Stimulated activated CD4-positive, alpha-beta T cell treated with anti-CD3 and anti-CD28 coated beads, Interleukin-4, amount 100 ng/mL, for 24 hours (primary cell): ENCODE measurements at regions not wholly inside any gene's neighbourhood (a gene's known extent, or its start where the extent isn't known, plus 50 kb on each side); places are given as distances from the start of the nearest gene placed in this dataset.
"Not testable (repeated sequence)": the region's sequence is repeated elsewhere in the genome, so short reads cannot be mapped to it uniquely, and the experiment has no call there.

Experiments
- DNase-seq: peaks from one replicate; pipeline ENCODE4 v3.0.0-alpha.2; 2020

- no peak for DNase-seq
Measured at GRCh38 chr3:182005219-182005618, 293.5 kb downstream of the SOX2 start.

- DNase-seq = no peak
Measured at GRCh38 chr3:182005701-182006100, 294.0 kb downstream of the SOX2 start.

GRCh38 chr3:182006431-182006830, 294.7 kb downstream of the SOX2 start:
- DNase-seq = no peak

- no peak for DNase-seq
Measured at GRCh38 chr3:182007441-182007840, 295.7 kb downstream of the SOX2 start.

- no peak for DNase-seq
Measured at GRCh38 chr3:182018361-182018760, 306.6 kb downstream of the SOX2 start.

GRCh38 chr3:182019926-182020325, 308.2 kb downstream of the SOX2 start:
- no peak for DNase-seq

- no peak for DNase-seq
Measured at GRCh38 chr3:182023843-182024242, 312.1 kb downstream of the SOX2 start.

- no peak for DNase-seq
Measured at GRCh38 chr3:182027366-182027765, 315.6 kb downstream of the SOX2 start.

GRCh38 chr3:182028081-182028480, 316.4 kb downstream of the SOX2 start:
- no peak for DNase-seq

GRCh38 chr3:182034231-182034630, 322.5 kb downstream of the SOX2 start:
- DNase-seq = not testable (repeated sequence)

GRCh38 chr3:182035324-182035723, 323.6 kb downstream of the SOX2 start:
- no peak for DNase-seq

GRCh38 chr3:182036382-182036781, 324.7 kb downstream of the SOX2 start:
- DNase-seq = no peak

- DNase-seq = no peak
Measured at GRCh38 chr3:182041668-182042291, 330.1 kb downstream of the SOX2 start.

- no peak for DNase-seq
Measured at GRCh38 chr3:182045736-182046135, 334.0 kb downstream of the SOX2 start.

GRCh38 chr3:182046166-182046764, 334.5 kb downstream of the SOX2 start:
- no peak for DNase-seq

- no peak for DNase-seq
Measured at GRCh38 chr3:182050932-182051331, 339.2 kb downstream of the SOX2 start.

- no peak for DNase-seq
Measured at GRCh38 chr3:182052332-182052731, 340.6 kb downstream of the SOX2 start.

- DNase-seq = no peak
Measured at GRCh38 chr3:182052757-182053156, 341.0 kb downstream of the SOX2 start.

GRCh38 chr3:182058488-182058887, 346.8 kb downstream of the SOX2 start:
- DNase-seq = no peak

GRCh38 chr3:182063742-182064141, 352.0 kb downstream of the SOX2 start:
- no peak for DNase-seq

- DNase-seq = no peak
Measured at GRCh38 chr3:182067423-182067822, 355.7 kb downstream of the SOX2 start.

GRCh38 chr3:182078316-182078715, 366.6 kb downstream of the SOX2 start:
- DNase-seq = no peak

GRCh38 chr3:182078929-182079328, 367.2 kb downstream of the SOX2 start:
- DNase-seq = no peak

GRCh38 chr3:182081096-182081495, 369.4 kb downstream of the SOX2 start:
- no peak for DNase-seq

- DNase-seq = no peak
Measured at GRCh38 chr3:182083112-182083511, 371.4 kb downstream of the SOX2 start.
